ENCODE measurements at regions not wholly inside any gene's neighbourhood (a gene's known extent, or its start where the extent isn't known, plus 50 kb on each side); places are given as distances from the start of the nearest gene placed in this dataset.
"Not testable (repeated sequence)": the region's sequence is repeated elsewhere in the genome, so short reads cannot be mapped to it uniquely, and the experiment has no call there.

DNA sequence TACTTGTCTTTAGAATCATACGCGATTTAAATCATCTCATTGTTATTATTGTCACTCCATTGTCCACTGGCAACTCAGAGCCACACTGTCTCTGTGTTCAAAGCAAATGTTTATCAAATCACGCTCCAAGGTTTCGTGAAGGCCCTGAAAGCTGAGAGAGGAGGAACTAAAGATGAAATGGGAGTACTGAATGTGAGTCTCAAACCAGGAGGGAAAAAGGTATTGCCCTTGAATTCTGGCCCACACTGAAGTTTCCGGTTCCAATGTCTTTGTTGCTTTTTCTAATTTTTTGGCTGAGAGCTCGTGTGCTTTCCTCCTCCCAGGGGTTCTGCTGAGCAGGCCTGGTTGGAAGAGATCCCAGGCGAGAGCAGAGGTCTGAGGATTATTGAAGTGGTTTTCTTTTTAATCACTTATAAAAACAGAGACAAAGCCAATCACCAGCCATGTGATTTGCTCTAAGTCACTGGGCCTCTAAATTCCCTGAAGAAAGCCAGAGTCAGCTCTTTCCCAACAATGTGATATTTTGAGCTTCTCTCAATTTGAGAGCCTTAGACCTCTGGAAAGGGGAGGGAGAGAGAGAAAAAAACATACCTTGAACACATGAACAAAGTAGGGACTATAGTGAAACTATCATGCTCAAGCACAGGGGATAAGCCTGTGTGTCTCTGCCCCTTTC is 420.8 kb upstream of the GRAMD2B start:
- ATAC-seq (peak; percentile 99), DNase-seq (ENCODE audit: low spot score) (peak; percentile 79)
- intact Hi-C loops (cut with DNase I), result no loop called here

GRCh38 chr5:126003309-126003708 is 419.9 kb upstream of the GRAMD2B start:
- intact Hi-C loops (cut with DNase I), result no loop called here
- peak; percentile 71 for DNase-seq (ENCODE audit: low spot score)
- peak; percentile 52 for ATAC-seq

- ATAC-seq, result no peak
- DNase-seq (ENCODE audit: low spot score), result no peak
- intact Hi-C loops (cut with DNase I), result no loop called here
Observed at GRCh38 chr5:126004636-126005035, 418.6 kb upstream of the GRAMD2B start.

DNA sequence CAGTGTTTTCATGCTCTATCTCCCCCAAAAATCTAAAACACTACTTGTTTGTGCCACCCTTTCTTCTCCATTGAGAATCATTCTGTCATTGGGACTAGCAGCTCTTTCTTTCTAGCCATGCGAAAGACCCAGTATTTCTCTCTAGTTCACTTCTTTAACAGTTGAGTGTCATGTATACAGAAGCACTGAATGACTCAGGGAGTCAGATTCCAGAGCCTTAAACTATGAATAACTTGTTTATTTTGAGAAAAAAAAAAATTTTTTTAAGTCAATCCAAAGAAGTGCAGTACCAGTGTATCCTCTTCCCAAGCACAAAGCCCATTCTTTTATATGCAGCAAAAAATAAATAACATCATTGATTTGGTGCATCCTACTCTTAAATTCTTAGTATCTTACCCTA is 415.4 kb upstream of the GRAMD2B start:
- ATAC-seq (no peak), DNase-seq (ENCODE audit: low spot score) (no peak)
- intact Hi-C loops (cut with DNase I), result no loop called here

GRCh38 chr5:126009566-126009965 is 413.6 kb upstream of the GRAMD2B start:
- intact Hi-C loops (cut with DNase I), result no loop called here
- DNase-seq (ENCODE audit: low spot score), result no peak
- no peak for ATAC-seq

- DNase-seq (ENCODE audit: low spot score); ATAC-seq; intact Hi-C loops (cut with DNase I): not testable (repeated sequence)
Observed at GRCh38 chr5:126011526-126011925, 411.7 kb upstream of the GRAMD2B start.

- no peak for DNase-seq (ENCODE audit: low spot score)
- peak; percentile 91 for ATAC-seq
- intact Hi-C loops (cut with DNase I), result no loop called here
Observed at GRCh38 chr5:126014676-126015075, 408.5 kb upstream of the GRAMD2B start.

DNA sequence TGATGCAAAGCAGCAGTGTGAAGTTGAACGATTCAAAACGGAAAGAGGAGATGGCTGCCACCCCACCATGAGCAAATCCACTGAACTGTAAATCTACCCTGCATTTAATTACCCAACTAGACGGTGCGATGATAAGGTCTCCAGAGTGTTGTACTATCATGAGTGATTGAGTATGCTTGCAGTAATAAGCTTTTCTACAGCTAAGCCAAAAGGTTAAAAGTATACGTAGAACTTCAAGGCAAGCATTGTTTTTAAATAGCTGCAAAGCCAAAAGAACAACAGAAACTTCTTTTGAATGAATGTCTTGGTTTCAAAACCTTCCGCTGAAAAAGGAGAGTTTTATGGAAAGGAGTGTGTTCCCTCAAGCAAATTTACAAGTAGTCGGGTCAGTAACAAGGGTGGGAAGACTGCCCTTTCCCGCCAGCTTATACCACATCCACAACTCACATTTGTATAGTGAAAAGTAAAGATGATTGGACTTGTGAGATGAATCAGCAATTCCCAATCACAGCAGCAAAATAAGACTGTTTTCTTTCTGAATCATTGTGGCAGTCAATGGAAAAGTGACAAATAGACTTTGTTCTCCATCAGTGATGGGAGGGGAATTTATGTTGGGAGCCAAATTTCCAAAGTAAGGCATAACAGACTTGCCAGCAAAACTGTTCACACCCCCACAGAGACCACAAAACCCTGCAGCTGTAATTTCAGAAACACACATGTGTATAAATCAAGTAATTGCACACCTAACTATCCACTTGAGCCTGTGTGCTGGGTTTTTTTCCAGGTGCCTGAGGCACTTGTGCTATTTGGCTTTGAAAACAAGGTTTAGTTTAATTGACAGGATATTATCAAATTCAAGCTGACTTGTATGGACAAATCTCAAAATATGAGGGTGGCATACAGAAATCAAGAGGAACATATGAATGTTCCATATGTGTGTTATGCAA is 407.7 kb upstream of the GRAMD2B start:
- ATAC-seq (peak; percentile 32), DNase-seq (ENCODE audit: low spot score) (no peak)
- intact Hi-C loops (cut with DNase I), result no loop called here

DNA sequence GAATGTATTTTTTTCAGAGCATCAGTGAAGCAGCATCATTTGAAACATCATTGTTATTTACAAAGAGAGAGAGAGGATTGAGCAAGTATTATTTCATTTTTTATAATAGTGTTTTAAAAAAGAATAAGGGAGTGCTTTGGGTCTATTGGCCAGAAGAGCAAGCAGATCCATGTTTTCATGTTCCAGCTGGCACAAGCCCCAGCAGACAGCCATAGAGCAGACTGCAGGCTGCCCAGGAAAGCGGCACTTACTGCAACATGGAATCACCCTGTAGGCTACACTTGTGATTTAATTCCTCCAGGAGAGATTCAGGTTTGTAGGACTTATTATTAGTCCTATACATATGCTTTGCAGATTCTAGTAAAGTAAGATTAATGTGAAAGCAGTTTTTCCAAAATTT is 407.0 kb upstream of the GRAMD2B start:
- DNase-seq (ENCODE audit: low spot score), result no peak
- intact Hi-C loops (cut with DNase I), result no loop called here
- ATAC-seq, result peak; percentile 69

DNA sequence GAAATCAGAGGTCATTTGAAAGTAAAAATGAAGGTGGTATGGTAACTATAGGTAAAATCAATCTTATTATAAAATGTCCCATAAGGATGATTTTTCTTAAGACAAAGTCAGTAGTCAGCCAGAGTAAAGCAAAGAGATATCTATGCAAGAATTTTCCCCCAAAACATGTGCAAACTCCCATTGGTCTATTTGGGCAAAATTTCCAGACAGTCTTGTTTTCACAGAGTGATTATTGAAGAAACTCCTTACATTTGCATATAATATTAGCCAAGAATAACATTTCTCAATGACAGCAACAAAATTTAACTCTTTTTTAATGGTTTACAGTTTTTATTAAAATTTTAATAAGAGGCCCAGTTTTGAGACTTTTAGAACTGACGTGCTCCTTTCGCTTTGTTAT is 406.1 kb upstream of the GRAMD2B start:
- no peak for ATAC-seq
- intact Hi-C loops (cut with DNase I), result no loop called here

GRCh38 chr5:126020770-126021169 is 402.4 kb upstream of the GRAMD2B start:
- intact Hi-C loops (cut with DNase I), result no loop called here
- ATAC-seq (no peak), DNase-seq (ENCODE audit: low spot score) (no peak)

More for the DNA sequence above, 406.1 kb upstream of the GRAMD2B start:
- no peak for DNase-seq (ENCODE audit: low spot score)

- intact Hi-C loops (cut with DNase I), result no loop called here
- ATAC-seq (no peak), DNase-seq (ENCODE audit: low spot score) (no peak)
Observed at GRCh38 chr5:126023994-126024441, 399.2 kb upstream of the GRAMD2B start.

DNA sequence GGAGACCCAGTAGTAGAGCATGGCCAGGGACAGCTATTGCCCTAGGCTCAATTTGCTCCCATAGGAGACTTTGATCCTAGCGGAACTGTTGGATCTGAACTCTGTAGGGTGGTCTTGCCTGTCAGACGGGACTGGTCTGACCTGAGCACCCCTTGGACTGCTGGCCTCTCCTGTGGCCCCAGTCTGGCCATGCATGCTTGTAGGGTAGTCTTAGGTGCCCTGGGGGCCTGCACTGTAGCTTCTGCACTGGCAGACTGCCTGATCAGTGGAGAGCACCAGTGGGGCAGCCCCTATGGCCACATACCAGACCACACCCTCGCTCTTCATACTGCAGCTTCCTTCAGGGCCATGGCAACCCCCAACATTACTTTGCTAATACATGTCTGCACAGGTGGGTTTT is 396.1 kb upstream of the GRAMD2B start:
- intact Hi-C loops (cut with DNase I), result no loop called here
- ATAC-seq (no peak), DNase-seq (ENCODE audit: low spot score) (no peak)

DNA sequence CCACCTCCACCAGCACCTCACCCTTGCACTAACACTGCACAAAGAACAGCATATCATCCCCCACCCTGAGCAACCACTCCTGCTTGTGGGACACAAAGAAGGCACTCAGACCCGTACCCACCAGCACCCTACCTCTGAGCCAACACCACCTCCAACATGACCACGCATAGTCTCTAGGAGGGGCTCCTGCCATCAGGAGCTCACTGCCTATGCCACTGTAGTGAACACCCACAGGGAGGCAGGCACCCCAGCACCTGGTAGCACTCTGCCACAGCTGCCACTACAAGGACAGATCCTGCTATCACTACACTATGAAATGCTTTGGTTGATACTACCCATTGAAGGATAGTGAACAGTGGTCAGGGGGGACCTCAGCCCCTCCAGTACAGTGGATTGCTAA is 395.6 kb upstream of the GRAMD2B start:
- no peak for DNase-seq (ENCODE audit: low spot score)
- ATAC-seq, result no peak
- intact Hi-C loops (cut with DNase I), result no loop called here

DNA sequence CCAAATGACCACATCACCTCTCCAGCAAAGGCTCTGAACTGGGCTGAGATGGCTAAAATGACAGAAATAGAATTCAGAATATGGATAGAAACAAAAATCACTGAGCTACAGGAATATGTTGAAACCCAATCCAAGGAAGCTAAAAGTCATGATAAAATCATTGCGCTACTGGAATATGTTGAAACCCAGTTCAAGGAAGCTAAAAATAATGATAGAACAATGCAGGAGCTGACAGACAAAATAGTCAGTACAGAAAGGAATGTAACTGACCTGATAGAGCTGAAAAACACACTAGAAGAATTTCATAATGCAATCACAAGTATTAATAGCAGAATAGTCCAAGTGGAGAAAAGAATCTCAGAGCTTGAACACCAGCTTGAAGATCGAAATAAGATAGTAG is 394.9 kb upstream of the GRAMD2B start:
- no peak for ATAC-seq
- intact Hi-C loops (cut with DNase I), result no loop called here
- DNase-seq (ENCODE audit: low spot score), result no peak

DNA sequence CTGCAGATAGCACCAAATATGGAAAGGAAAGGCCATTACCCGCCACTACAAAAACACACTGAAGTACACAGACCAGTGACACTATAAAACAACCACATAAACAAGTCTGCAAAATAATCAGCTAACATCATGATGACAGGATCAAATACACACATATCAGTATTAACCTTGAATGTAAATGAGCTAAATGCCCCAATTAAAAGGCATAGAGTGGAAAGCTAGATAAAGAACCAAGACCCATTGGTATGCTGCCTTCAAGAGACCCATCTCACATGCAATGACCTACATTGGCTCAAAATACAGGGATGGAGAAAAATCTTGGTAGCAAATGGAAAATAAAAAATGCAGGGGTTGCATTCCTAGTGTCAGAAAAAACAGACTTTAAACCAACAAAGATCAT is 393.9 kb upstream of the GRAMD2B start:
- ATAC-seq; DNase-seq (ENCODE audit: low spot score); intact Hi-C loops (cut with DNase I): not testable (repeated sequence)

DNA sequence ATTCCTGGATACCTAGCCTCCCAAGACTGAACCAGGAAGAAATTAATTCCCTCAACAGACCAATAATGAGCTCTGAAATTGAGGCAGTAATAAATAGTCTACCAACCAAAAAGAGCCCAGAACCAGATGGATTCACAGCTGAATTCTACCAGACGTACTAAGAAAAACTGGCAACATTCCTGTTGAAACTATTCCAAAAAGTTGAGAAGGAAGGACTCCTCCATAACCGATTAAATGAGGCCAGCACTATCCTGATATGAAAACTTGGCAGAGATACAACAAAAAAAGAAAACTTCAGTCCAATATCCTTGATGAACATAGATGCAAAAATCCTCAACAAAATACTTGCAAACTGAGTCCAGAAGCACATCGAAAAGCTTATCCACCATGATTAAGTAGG is 392.5 kb upstream of the GRAMD2B start:
- ATAC-seq (no peak), DNase-seq (ENCODE audit: low spot score) (no peak)
- intact Hi-C loops (cut with DNase I), result no loop called here

DNA sequence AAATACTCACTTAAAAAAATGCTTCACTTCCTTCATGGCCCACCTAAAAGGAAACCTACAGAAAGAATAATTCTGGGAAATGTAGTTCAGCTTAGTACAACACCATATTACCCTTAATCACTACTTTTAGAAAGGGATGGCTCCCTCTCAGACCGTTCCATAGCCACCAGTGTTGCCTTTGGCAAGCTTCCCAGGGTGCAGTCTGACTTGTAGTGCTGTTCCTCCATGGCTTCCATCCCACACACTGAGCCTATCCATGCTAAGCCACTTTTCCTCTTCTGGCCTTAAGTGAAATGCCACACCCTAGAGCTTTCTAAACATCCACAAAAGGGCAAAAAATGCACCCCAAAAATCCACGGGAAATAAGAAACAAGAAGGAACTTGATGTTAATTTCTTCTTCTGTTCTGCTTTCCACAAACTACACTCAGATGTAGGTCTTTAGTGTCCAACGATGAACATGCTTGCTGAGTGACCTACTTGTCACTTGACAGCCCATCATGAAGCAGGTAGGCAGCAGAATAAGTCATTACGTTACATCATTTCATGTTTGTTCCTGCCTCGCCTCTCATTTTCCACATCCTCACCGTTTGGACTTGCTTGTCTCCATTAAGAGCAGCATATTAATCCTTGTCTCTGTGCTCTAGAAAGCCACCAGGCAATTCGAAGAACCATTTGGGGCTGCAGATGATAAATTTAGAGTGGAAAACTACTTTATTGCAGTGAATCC is 391.1 kb upstream of the GRAMD2B start:
- intact Hi-C loops (cut with DNase I), result no loop called here
- peak; percentile 65 for ATAC-seq

DNA sequence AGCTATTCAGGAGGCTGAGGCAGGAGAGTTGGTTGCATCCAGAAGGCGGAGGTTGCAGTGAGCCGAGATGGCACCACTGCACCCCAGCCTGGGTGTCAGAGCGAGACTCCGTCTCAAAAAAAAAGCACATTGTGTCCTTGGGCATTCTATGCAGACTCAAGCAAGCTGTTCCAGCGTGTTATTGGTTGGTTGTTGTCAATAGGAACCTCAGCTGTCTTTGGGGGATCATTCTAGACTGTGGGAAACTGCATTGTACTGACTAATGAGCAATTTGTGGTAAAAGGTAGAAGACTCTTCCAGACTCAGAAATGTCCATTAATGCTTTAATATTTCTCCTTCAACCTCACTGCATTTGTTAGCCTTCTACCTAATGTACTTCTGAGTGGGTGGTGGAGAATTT is 379.5 kb upstream of the GRAMD2B start:
- ATAC-seq (no peak), DNase-seq (ENCODE audit: low spot score) (no peak)
- intact Hi-C loops (cut with DNase I), result no loop called here

More for the DNA sequence above, 391.1 kb upstream of the GRAMD2B start:
- no peak for DNase-seq (ENCODE audit: low spot score)
